ENCODE measurements at regions not wholly inside any gene's neighbourhood (a gene's known extent, or its start where the extent isn't known, plus 50 kb on each side); places are given as distances from the start of the nearest gene placed in this dataset.
"Not testable (repeated sequence)": the region's sequence is repeated elsewhere in the genome, so short reads cannot be mapped to it uniquely, and the experiment has no call there.

GRCh38 chr2:161061786-161062185 lies 98.4 kb upstream of the TANK start:
- Mint-ChIP-seq H3K4me3 (no peak overlapping the region), H3K27ac (no peak overlapping the region), H3K36me3 (no peaks in the 10 kb centered on the region), H3K4me1 (peaks cover 5% of the 10 kb centered on the region), H3K27me3 (peaks cover 8% of the 10 kb centered on the region), H3K9me3 (no peaks in the 10 kb centered on the region)
- CTCF ChIA-PET = interaction anchor here (0.7 to 2.5 kb wide), 3 partner anchors 77 to 762 kb away, joined by 3 to 10 read pairs (median 4); no protein-coding TSS in a partner anchor
- no peak for DNase-seq

- Mint-ChIP-seq H3K4me1 (peaks cover 12% of the 10 kb centered on the region), H3K36me3 (no peaks in the 10 kb centered on the region), H3K9me3 (no peaks in the 10 kb centered on the region), H3K27ac (no peak overlapping the region), H3K4me3 (no peak overlapping the region), H3K27me3 (peaks cover 8% of the 10 kb centered on the region)
- DNase-seq = peak; percentile 78
- CTCF ChIA-PET = interaction anchor here (0.6 to 2.9 kb wide), 42 partner anchors 9 to 954 kb away, joined by 3 to 28 read pairs (median 4); no protein-coding TSS in a partner anchor
Observed at GRCh38 chr2:161063157-161063945, 96.9 kb upstream of the TANK start.

- H3K9me3 Mint-ChIP-seq = no peaks in the 10 kb centered on the region
- no peak overlapping the region for H3K4me3 Mint-ChIP-seq
- H3K27me3 Mint-ChIP-seq = peaks cover 8% of the 10 kb centered on the region
- CTCF ChIA-PET = interaction anchor here (0.6 to 2.9 kb wide), 42 partner anchors 10 to 954 kb away, joined by 3 to 28 read pairs (median 4); no protein-coding TSS in a partner anchor
- H3K36me3 Mint-ChIP-seq = no peaks in the 10 kb centered on the region
- H3K4me1 Mint-ChIP-seq = peaks cover 13% of the 10 kb centered on the region
- DNase-seq = no peak
- H3K27ac Mint-ChIP-seq = no peak overlapping the region
Observed at GRCh38 chr2:161063946-161064306, 96.3 kb upstream of the TANK start.

GRCh38 chr2:161067846-161068350 lies 92.3 kb upstream of the TANK start:
- CTCF ChIA-PET = interaction anchor here (1.4 kb wide), 1 partner anchor 11 kb away, joined by 5 read pairs; no protein-coding TSS in a partner anchor
- Mint-ChIP-seq H3K4me1 (peaks cover 19% of the 10 kb centered on the region), H3K36me3 (no peaks in the 10 kb centered on the region), H3K4me3 (no peak overlapping the region), H3K9me3 (peaks cover 8% of the 10 kb centered on the region), H3K27ac (no peak overlapping the region), H3K27me3 (no peaks in the 10 kb centered on the region)
- DNase-seq = no peak

GRCh38 chr2:161068670-161069069 lies 91.6 kb upstream of the TANK start:
- DNase-seq = no peak
- Mint-ChIP-seq H3K9me3 (peaks cover 8% of the 10 kb centered on the region), H3K4me1 (peaks cover 16% of the 10 kb centered on the region), H3K4me3 (no peak overlapping the region), H3K27me3 (no peaks in the 10 kb centered on the region), H3K27ac (no peak overlapping the region), H3K36me3 (peaks cover 4% of the 10 kb centered on the region)
- CTCF ChIA-PET = interaction anchor here (1.4 kb wide), 1 partner anchor 11 kb away, joined by 5 read pairs; no protein-coding TSS in a partner anchor

- Mint-ChIP-seq H3K27ac (no peak overlapping the region), H3K4me1 (peaks cover 20% of the 10 kb centered on the region), H3K27me3 (no peaks in the 10 kb centered on the region), H3K9me3 (peaks cover 8% of the 10 kb centered on the region), H3K36me3 (peaks cover 4% of the 10 kb centered on the region), H3K4me3 (no peak overlapping the region)
- no peak for DNase-seq
- CTCF ChIA-PET = no interaction called here
Observed at GRCh38 chr2:161070693-161071479, 89.3 kb upstream of the TANK start.

GRCh38 chr2:161072436-161072835 lies 87.8 kb upstream of the TANK start:
- H3K4me3 Mint-ChIP-seq, DNase-seq, H3K36me3 Mint-ChIP-seq, H3K9me3 Mint-ChIP-seq, H3K27ac Mint-ChIP-seq, CTCF ChIA-PET, H3K27me3 Mint-ChIP-seq: not testable (repeated sequence)
- H3K4me1 Mint-ChIP-seq = peaks cover 34% of the 10 kb centered on the region

- Mint-ChIP-seq H3K27me3 (no peaks in the 10 kb centered on the region), H3K4me3 (no peak overlapping the region), H3K27ac (no peak overlapping the region), H3K36me3 (peaks cover 4% of the 10 kb centered on the region), H3K9me3 (peaks cover 8% of the 10 kb centered on the region), H3K4me1 (peaks cover 50% of the 10 kb centered on the region)
- CTCF ChIA-PET = interaction anchor here (3.1 kb wide), 1 partner anchor 12 kb away, joined by 22 read pairs; no protein-coding TSS in a partner anchor
- DNase-seq = no peak
Observed at GRCh38 chr2:161075701-161076100, 84.5 kb upstream of the TANK start.

GRCh38 chr2:161076936-161077335 lies 83.3 kb upstream of the TANK start:
- peaks cover 48% of the 10 kb centered on the region for H3K4me1 Mint-ChIP-seq
- CTCF ChIA-PET = interaction anchor here (0.5 to 3.1 kb wide), 3 partner anchors 13 to 124 kb away, joined by 3 to 22 read pairs (median 12); no protein-coding TSS in a partner anchor

GRCh38 chr2:161077367-161078210 lies 82.6 kb upstream of the TANK start:
- H3K4me1 Mint-ChIP-seq = peaks cover 50% of the 10 kb centered on the region
- peaks cover 8% of the 10 kb centered on the region for H3K36me3 Mint-ChIP-seq
- DNase-seq = peak; percentile 87
- H3K27ac Mint-ChIP-seq = peak overlapping the region; percentile 93
- no peaks in the 10 kb centered on the region for H3K27me3 Mint-ChIP-seq
- peak overlapping the region; percentile 29 for H3K4me3 Mint-ChIP-seq
- H3K9me3 Mint-ChIP-seq = peaks cover 2% of the 10 kb centered on the region
- CTCF ChIA-PET = interaction anchor here (0.5 to 1.9 kb wide), 3 partner anchors 10 to 123 kb away, joined by 3 to 12 read pairs (median 4); no protein-coding TSS in a partner anchor

More at GRCh38 chr2:161076936-161077335, 83.3 kb upstream of the TANK start:
- no peak for DNase-seq
- no peak overlapping the region for H3K4me3 Mint-ChIP-seq
- H3K9me3 Mint-ChIP-seq = peaks cover 8% of the 10 kb centered on the region
- peaks cover 6% of the 10 kb centered on the region for H3K36me3 Mint-ChIP-seq
- H3K27me3 Mint-ChIP-seq = no peaks in the 10 kb centered on the region
- H3K27ac Mint-ChIP-seq = peak overlapping the region; percentile 93

GRCh38 chr2:161078211-161078539 lies 82.1 kb upstream of the TANK start:
- peaks cover 8% of the 10 kb centered on the region for H3K36me3 Mint-ChIP-seq
- CTCF ChIA-PET = interaction anchor here (1.2 to 1.9 kb wide), 2 partner anchors 9 to 14 kb away, joined by 4 to 12 read pairs; no protein-coding TSS in a partner anchor
- no peaks in the 10 kb centered on the region for H3K9me3 Mint-ChIP-seq

GRCh38 chr2:161085149-161085548 lies 75.1 kb upstream of the TANK start:
- Mint-ChIP-seq H3K4me3 (peak overlapping the region; percentile 11), H3K36me3 (peaks cover 17% of the 10 kb centered on the region), H3K4me1 (peaks cover 36% of the 10 kb centered on the region), H3K27me3 (no peaks in the 10 kb centered on the region), H3K27ac (peak overlapping the region; percentile 29), H3K9me3 (peaks cover 7% of the 10 kb centered on the region)
- peak; percentile 27 for DNase-seq
- CTCF ChIA-PET = interaction anchor here (1.0 kb wide), 1 partner anchor 53 kb away, joined by 3 read pairs; no protein-coding TSS in a partner anchor

More at GRCh38 chr2:161078211-161078539, 82.1 kb upstream of the TANK start:
- no peak for DNase-seq
- Mint-ChIP-seq H3K4me1 (peaks cover 50% of the 10 kb centered on the region), H3K27ac (peak overlapping the region; percentile 93), H3K4me3 (peak overlapping the region; percentile 19), H3K27me3 (no peaks in the 10 kb centered on the region)

GRCh38 chr2:161088658-161089350 lies 71.4 kb upstream of the TANK start:
- no peaks in the 10 kb centered on the region for H3K27me3 Mint-ChIP-seq
- H3K4me3 Mint-ChIP-seq = no peak overlapping the region
- no peak overlapping the region for H3K27ac Mint-ChIP-seq
- H3K36me3 Mint-ChIP-seq = peaks cover 12% of the 10 kb centered on the region
- no peak for DNase-seq
- peaks cover 48% of the 10 kb centered on the region for H3K4me1 Mint-ChIP-seq
- CTCF ChIA-PET = interaction anchor here (2.2 kb wide), 1 partner anchor 25 kb away, joined by 11 read pairs; no protein-coding TSS in a partner anchor
- peaks cover 7% of the 10 kb centered on the region for H3K9me3 Mint-ChIP-seq

Data from activated naive CD4-positive, alpha-beta T cell treated with anti-CD3 and anti-CD28 coated beads, Interleukin-2, amount 10 ng/mL, durations not matched to agents 7 days and 5 days (primary cell).